HG02973 (cell line): ENCODE measurements at regions not wholly inside any gene's neighbourhood (a gene's known extent, or its start where the extent isn't known, plus 50 kb on each side); places are given as distances from the start of the nearest gene placed in this dataset.

Source experiments
- ATAC-seq: cut with Tn5 transposase; IDR thresholded peaks from one replicate; pipeline ENCODE4 v1.9.1; 2021; ENCODE audit warnings: moderate library complexity; ENCODE audit not compliant: unreplicated experiment

DNA sequence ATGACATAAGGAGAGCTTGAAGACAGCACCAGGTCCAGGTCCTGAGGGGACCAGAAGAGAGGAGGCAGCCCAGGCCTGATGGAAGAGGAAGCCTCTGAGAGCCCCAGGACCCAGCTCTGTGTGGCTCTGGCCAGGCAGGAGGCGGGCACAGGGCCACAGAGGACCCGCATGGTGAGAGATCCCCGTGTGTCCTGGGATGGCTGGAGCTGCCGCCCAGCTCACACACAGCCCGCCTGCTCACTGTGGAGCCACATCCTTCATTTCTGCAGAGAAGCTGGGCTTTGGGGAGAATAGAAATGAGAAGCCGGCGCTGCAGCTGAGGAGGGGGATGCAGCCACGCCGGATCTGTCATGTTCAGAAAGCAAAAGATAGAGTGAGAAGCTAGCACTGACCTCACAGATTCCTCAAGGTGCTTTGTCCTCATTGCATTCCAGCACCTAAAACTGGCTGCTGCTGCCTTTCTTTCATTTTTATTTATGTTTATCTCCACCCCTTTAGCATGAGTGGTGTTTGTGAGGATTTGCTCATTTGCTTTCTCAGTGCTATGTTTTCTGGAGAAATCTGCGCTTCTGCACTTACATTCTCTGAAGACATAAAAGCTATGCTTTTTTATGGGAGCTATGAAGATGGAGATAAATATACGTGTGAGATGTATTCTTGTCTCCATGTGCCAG, 307.6 kb upstream of the MYT1L start:
- no peak for ATAC-seq

DNA sequence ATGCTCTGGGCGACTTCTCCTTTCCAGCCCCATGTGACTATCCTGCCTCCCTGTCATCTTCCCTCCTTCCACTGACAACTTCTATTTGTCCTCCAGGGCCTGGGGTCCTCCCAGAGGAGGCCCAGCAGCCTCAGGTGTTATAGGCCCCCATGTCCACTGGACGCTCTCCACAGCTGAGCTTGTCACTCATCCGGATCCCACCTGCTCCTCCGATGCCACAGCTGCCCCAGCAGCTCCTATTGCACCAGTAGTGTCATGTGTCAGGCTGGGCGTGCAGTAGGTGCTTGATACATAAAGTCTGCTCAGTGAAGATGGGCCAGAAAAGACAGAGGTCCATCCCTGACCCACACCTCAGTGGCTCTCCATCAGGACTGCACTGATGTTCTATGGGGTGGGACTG, 305.7 kb upstream of the MYT1L start:
- ATAC-seq, result no peak

DNA sequence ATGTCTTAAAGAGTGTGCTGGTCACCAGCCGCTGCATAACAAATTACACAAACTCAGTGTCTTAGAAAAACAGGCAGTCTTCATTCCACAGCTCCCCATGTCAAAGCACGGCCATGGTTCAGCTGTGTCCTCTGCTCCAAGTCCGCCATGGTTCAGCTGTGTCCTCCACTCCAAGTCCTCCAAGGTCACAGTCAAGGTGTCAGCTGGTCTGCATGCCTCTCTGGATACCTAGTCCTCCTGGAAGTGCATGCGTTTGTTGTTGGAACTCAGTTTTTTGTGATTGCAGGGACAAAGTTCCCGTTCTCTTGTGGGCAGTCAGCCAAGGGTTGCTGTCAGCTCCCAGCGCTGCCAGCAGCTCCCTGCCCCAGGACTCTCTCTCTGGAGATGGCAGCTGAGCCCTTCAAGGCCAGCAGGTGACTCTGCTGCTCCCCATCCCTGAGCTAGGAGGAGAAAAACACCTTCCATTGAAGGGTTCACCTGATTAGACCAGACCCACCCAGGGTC, 304.0 kb upstream of the MYT1L start:
- no peak for ATAC-seq

DNA sequence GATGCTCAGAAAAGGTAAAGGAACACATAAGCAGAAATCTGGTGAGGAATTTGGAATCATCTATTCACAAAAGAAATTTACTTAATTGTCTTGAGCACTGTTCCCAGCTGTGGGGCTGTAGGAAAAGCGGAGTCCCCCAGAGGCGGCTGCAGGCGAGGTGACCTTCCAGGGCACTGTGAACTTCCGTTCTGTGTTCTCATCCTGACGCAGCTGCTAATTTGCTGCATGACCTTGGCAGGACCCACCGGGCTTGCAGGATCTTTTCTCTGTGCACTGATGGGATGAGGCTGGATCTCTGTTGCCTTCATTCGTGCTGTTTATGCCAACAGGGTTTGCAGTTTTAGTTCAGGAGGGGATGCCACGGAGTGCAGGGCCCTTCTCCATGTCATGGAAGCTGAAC, 301.9 kb upstream of the MYT1L start:
- ATAC-seq, result no peak

DNA sequence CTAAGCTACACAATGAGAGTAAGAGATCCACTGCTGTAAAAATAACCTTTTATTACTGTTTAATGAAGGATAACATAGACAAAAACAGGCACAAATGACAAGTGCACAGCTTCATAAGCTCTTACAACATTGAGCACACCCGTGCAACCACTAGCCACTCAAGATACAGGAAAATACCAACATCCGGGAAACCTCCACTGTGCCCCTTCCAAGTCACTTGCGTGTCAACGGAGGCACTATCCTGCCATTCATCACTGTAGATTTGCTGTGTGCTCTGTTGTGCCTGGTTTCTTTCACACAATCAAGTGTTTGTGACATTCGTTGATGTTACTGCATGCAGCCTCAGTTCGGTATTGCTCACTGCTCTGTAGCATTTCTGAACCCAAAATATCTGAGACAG, 292.9 kb upstream of the MYT1L start:
- ATAC-seq, result no peak

DNA sequence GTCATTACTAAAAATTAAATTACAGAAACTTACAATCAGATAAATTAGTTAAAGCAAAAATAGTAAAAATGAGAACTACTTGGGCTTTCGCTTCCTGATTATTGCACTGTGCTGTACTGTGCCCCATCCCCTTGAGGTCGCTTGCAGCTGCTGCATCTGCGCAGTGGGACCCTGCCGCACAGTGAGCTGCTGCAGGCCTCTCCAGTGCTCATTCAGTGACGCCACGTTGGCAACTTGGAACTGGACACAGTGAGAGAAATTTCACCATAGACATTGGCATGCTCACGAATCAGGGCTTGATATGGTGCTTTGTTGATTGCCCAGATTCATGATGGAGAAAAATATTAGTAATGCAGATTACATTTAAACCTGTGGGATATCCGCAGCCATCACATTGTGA, 290.8 kb upstream of the MYT1L start:
- no peak for ATAC-seq

DNA sequence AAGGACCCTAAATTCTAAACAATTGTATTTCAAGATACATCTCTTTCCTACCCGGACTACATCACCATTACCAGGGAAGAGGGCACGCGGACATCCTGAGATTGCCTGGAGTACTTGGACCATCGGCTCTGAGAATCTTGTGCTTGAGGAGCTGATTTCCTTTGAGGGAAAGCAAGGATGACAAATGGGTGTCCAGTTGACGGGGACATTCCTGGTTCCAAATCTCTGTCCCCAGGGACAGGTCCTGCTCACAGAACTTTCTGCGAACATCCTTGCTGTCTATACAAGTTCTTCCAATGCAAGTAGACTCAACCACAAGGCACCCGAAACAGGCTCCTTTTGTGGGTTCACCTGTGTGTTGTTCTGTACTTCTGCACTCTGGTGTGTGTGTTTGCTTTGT, 289.5 kb upstream of the MYT1L start:
- ATAC-seq, result no peak

DNA sequence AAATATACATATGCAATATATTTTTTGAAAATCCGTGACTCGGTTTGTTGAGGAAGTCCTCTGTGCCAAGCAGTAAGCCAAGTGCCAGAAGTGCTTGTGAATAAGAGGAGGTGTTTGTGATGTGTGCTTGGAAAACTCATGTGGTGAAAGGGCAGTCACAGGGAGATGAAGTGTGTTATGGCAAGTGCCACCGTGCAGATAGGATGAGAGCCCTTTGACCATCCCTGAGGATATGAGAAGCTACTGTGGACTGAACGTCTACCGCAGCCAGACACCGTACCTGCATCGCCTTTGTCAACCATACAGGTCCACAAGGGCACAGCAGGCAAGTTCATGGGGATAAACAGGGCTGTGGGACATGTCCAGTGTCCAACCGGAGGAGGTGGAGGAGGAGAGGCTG, 288.9 kb upstream of the MYT1L start:
- ATAC-seq, result no peak

DNA sequence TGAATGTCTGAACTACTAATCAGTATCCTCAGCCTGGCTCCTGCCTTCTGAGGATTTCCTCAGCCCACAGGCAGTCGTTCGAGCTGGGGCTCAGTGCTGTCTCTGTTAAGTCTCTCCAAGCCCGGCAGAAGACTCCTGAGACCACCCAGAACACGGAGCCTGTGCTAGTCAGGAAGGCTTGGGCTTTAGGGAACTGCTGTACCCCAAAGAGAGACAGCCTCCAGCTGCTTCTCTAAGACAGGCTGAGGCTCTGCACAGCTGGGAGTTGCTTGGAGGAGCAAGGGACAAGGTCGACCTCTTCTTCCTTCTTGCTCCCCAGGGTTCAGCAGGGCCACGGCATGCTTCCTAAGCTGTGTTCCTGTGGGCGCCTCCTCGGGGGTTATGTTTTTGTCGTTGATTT, 283.4 kb upstream of the MYT1L start:
- ATAC-seq, result no peak

DNA sequence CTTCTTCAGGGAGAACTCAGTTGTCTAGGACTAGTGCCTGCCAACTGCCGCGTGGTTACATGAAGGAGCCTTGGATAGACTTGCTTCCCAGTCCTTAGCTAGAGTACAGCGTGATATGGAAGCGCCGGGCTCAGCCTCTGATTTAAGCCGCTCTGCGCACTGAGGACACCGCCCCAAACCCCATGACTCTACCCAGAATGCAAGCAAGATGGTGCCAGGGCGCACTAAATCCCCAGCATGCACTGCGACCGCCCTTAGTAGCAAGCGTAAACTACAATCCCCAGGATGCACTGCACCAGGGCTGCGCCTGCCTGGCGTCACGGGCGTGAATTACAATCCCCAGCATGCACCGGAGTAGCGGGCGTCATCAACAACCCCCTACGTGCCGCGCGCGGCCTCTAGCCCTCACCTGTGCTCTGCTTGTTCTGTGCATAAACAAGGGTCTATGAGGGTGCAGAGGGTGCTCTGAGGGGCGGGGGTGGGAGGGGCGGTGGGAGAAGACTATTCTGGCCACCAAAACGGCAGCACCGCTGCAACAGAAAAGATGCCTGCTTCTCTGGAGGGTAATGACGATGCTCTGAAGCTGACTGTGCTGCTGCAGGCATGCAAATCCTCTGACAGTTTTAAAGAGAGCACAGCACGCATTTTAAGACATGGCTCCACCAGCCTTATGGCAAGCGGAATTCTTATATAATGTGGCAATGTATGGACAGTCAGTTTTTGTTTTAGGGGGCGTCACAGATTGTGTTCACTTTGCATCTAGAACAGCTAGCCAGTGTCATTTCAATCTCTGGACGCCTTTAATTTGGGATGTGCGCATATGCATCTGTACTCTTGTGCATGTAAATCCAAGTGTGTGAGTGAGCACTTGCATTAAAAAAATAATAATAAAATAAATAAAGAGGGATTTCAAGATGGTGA, 282.5 kb upstream of the MYT1L start:
- ATAC-seq, result peak; percentile 99

DNA sequence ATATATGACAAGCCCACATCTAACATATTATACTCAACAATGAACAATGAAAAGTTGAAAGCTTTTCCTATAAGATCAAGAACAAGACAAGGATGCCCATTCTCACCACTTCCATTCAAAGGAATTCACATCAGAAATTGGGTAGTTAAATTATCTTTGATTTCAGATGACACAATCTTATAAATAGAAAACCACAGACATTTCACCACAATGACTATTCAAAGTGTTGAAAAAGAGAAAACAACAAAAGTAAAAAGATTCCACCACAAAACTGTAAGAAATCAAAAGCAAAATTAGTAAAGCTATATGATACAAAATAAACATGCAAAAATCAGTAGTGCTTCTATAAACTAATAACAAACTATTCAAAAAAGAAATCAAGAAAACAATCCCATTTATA, 279.7 kb upstream of the MYT1L start:
- ATAC-seq, result no peak

DNA sequence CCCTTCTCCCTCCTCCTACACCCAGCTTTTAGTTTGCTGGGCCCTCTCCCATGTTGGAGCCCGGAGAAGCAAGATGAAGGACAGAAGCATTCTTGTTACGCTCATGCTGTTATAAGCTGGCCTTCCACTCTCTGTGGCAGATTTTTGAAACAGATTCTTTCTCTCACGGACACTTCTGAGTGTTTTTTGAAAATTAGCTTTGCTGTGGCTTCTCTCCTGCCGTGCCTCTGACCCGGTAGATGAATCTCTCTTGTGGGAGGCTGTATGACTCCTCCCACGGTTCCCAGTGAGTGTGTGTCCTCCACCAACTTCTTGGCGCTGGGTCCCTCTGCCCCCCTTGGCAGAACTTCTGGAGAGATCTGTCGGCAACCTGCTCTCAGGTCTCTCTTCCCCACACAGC, 269.3 kb upstream of the MYT1L start:
- ATAC-seq, result no peak

DNA sequence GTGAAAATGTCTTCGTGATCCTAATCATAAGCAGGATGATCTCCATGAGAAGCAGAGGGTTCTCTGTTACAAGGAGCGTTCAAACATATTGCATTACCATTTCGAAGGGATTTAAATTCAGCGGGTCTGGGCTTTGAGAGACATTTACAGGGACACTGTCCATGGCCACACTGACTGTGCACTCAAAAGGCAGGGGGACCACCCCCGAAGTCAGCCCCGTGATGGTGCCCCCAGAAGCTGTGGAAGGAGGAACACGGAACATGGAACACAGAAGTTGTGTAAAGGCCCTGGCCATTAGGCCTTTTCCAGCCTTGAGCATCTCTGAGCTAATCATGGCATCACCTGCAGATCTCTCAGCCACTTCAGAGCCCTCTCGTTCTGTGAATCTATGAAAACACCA, 268.4 kb upstream of the MYT1L start:
- ATAC-seq, result no peak

DNA sequence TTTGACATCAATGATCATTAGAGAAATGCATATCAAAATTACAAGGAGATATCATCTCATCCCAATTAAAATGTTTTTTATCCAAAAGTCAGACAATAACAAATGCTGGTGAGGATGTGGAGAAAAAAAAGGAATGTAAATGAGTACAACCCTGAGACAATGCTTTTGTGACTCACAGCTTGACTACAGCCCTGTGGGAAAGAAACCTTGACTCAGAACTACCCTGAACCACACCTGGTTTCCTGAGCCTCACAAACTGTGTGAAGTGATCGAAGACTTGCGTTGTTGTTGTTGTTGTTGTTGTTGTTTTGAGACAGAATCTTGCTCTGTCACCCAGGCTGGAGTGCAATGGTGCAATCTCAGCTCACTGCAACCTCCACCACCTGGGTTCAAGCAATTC, 266.6 kb upstream of the MYT1L start:
- no peak for ATAC-seq

DNA sequence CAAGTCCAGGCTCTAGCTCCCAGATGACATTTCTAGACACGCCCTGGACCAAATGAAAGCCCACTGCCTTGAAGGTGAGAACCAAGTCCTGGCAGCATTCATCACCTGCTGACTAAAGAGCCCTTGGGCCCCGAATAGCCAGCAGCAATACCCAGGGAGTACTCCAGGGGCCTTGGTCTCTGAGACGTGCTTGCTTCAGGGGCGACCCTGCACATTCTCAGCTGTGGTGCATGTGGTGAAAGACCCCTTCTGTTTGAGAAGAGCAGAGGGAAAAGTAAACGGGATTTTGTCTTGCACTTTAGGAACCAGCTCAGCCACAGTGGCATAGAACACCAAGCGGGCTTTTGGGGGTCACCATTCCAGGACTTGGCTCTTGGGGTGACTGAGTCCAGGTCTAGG, 260.5 kb upstream of the MYT1L start:
- no peak for ATAC-seq

DNA sequence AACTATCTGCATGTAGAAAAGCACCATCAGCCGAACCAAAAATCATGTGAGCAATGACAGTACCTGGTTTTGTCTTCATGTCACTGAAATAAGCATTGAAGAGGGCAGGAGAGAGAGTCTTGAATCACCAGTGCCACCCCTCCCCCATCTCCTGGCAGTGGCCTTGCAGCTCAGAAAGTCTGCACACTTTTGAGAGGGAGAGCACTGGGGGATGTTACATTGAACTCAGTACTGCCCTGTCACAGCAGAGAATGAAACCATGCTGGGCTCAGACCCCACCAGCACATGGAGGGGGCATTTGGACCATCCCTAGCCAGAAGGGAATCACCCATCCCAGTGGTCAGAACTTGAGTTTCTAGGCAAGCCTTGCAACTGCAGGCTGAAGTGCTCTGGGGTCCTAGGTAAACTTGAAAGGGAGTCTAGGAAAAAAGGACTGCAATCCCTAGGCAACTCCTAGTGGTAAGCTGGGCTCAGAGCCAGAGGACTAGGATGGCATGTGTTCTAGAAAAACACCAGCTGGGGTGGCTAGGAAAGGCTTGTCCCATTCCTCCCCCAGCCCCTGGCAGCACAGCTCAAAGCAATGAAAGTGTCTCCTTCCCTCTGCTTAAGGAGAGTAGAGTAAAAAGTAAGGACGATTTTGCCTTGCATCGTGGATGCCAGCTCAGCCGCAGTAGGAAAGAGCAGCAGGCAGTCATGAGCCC, 259.9 kb upstream of the MYT1L start:
- ATAC-seq, result no peak

DNA sequence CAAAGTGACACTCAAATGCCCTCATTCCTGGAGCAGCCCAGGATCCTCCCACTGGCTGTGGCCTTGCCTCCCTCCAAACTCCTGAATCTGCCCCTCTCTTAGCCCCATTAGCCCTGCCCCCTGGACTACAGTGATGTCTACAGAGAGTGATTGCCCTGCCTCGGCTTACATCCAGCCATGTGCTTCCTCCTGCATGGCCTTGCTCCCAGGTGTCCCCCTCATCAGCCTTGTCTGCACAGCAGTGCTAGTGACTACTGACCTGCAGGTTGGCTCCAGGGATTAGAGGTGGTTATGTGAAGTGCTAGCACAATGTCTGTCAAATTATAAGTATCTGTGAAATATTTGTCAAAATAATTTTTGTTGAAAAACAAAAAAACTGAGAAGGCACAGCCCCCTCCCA, 259.1 kb upstream of the MYT1L start:
- ATAC-seq, result no peak

DNA sequence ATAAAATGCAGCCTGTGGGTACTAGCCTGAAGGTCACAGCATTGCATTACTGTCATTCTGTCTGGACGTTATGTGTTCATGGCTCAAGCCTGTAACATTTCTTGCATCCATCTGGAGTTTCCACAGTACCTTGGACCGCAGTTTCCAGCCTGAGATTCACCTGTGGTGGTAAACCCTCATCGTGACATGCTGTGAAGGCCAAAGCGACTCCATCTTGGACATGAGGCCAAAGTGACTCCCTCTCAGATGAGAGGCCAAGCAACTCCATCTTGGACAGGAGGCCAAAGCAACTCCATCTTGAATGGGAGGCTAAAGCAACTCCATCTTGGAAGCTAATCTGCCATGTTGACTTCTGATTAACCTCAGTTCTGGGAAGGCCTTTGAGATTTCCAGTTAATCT, 257.7 kb upstream of the MYT1L start:
- ATAC-seq, result no peak

DNA sequence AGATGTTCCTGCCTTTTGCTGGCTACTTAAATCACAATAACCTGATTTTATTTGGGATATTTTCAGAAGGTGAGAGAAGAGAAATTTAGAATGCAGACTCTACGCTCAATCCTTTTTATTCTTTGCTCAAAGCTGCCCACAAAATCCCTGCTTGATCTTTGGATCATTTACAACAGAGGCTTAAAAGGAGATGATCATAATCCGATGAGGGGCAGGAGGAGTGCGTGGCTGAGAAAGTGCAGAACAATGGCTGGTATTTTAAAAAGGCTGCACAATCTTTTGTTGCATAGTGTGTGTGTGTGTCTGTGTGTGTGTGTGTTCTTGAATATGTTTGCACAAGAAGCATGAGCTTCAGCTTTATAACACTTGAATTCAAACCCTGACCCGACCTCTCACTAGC, 256.3 kb upstream of the MYT1L start:
- ATAC-seq, result no peak

DNA sequence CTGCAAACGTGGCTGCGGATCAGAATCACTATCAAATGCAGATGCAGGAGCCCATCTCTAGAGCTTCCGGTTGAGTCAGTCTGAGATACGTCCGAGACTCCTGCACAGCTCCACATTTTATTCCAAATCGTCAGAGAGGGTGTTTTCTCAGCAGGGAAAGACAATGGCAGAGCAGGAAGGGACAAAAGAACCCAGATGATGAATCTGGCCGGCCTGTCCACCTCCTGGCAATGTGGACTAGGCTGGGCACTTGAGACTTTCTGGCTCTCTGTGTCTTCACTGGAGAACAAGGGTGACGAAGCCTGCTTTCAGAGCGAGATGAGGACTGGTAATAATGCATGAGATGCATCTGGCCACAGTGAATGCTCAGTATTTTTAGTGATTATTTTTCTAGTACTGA, 255.9 kb upstream of the MYT1L start:
- ATAC-seq, result no peak

DNA sequence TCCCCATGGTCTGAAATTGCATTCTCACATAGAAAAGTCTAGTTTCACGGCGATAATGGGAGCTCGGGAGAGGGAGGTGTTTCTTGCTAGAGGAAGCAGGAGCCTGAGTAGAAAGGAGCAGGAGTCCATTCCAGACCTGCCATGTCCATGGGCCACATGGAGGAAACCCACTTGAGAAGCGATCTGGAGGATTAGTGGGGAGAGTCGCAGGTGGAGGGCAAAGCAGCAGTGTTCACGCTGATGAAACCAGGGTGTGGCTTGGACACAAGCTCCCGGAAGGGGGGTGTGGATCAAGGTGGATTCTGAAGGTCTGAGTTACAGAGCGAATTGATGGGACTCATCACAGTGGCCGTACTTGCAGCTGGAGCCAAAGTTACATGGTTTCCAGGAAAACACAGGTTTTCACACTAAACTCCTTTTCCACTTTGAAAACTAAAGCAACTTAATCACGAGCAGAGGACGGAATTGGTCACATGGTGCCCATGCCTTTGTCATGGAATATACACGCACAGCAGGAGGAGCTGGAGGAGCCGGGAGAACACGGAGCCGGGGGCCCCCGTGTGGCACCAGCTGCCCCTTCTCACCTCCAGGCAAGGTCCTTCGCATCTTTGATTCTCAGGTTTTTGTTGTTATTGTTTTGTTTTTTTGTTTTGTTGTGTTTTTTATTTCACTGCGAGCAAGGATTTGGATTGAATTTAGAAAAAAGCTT, 255.1 kb upstream of the MYT1L start:
- no peak for ATAC-seq
